GM10266 (cell line): ENCODE measurements at regions not wholly inside any gene's neighbourhood (a gene's known extent, or its start where the extent isn't known, plus 50 kb on each side); places are given as distances from the start of the nearest gene placed in this dataset.

Source experiments
- DNase-seq: peaks from one replicate; pipeline ENCODE4 v3.0.0; 2012; ENCODE audit errors: extremely low spot score
- TF ChIP-seq, protein P1 (sequence below): IDR thresholded peaks from 2 replicates; pipeline ENCODE4 v1.5.1; 2012; ENCODE audit warnings: mild to moderate bottlenecking, low read depth; ENCODE audit not compliant: control insufficient read depth, insufficient read depth; ENCODE audit errors: missing control alignments

DNA sequence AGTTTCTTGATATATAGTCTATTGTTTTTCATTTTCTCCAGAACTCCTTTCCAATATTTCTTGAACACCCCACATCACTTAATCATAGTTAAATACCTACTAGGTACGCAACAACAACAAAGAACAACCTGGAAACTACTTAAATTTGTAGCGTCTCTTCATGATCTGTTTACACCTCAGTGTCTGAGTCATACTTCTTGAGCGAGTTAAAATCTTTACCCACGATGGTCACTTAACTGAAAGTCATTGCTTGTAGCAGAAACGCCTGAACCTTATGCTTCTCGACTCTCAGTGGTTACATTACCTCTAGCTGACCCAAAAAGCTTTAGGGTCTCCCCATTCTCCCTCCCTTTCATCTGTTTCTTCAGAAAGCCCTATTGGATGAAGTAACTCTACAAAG is 131.3 kb downstream of the EN1 start:
- no peak for DNase-seq
- TF ChIP-seq, protein P1, sequence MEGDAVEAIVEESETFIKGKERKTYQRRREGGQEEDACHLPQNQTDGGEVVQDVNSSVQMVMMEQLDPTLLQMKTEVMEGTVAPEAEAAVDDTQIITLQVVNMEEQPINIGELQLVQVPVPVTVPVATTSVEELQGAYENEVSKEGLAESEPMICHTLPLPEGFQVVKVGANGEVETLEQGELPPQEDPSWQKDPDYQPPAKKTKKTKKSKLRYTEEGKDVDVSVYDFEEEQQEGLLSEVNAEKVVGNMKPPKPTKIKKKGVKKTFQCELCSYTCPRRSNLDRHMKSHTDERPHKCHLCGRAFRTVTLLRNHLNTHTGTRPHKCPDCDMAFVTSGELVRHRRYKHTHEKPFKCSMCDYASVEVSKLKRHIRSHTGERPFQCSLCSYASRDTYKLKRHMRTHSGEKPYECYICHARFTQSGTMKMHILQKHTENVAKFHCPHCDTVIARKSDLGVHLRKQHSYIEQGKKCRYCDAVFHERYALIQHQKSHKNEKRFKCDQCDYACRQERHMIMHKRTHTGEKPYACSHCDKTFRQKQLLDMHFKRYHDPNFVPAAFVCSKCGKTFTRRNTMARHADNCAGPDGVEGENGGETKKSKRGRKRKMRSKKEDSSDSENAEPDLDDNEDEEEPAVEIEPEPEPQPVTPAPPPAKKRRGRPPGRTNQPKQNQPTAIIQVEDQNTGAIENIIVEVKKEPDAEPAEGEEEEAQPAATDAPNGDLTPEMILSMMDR: no peak

DNA sequence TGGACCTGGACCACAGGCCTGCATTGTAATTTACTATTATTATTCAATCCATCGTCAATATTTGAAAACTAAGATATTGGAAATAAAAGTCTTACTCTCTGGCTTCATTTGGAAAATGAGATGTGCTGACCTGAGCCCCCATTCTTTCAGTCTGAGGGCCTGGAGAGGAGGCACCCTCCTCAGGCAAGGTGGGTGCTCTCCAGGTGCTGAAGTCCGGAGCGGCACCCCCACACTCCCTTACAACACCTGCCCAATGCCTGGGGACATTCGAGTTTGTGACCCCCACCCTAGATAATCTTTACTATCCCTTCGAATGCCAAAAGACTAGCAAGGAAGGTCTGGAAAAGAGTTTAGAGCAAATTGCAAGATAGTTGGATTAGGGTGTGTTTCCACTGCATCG is 133.3 kb downstream of the EN1 start:
- TF ChIP-seq, protein P1: no peak
- DNase-seq: no peak

DNA sequence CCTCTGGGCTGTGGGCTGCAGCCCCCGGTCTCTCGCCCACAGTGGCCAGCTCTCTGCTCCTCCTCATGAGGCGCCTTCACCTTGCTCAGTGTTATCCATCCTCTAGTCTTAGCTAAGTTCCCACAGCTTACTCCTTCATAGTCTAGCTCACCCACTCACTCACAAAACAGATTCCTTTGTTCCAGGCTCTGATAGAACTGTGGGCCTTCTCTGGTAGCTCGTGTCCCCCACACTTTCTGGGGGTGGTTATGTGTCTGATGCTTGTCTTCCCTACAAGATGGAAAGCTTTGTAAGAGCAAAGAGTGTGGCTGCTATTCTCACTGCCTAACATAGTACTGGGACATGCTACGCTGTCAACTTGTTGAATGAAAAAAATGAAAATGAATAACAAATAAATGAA is 135.8 kb downstream of the EN1 start:
- TF ChIP-seq, protein P1: no peak
- no peak for DNase-seq

DNA sequence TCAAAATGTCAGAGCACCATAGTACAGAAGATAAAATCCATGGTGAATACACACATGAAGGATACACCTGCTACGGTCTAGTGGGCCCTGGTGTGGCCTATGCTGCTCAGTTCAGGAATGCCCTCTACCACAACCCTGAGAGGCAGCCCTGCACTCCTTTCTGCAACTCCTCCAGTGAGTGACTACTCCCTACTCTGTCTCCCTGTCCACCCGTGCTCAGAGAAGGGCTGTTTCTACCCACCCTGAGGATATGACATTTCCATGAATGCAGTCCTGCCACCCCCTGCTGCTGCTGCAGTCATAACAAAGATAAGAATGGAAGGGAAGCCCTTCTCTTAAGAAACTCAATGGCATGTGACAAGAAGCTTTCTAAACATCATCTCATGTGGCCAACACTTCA is 137.0 kb downstream of the EN1 start:
- TF ChIP-seq, protein P1: no peak
- no peak for DNase-seq

DNA sequence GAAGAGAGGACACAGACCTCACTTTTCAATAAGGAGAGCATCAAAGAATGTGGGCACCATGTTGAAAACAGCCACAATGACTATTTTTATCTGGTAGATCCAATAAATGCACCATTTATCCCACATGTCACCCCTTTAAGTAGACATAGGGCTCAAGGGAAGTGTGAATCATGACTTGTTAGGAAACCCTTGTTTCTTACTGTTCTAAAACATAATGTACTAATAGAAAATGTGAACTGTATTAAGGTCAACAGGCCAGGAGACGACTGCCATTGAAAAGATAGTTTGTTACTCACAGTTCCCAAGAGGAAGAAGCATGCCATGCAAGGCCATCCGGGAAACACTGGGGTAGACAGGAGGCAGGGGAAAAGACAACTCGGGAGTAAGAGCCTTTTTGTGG is 137.7 kb downstream of the EN1 start:
- TF ChIP-seq, protein P1: no peak
- no peak for DNase-seq

DNA sequence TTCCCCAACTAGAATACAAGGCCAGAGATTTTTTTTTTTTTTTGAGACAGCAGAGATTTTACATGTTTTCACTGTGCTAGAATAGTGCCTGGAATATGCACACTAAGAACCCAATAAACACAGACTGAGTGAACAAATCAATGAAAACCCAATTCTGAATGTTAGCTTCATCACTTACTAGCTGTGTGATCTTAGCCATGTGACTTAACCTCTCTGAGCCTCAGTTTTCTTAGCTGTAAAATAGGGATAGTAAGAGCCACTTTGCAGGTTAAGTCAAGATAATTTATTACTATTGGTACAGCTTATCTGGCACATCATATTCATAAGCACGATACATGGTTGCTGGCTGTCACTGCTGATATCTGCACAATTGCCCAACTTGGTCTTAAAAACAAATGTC is 140.6 kb downstream of the EN1 start:
- TF ChIP-seq, protein P1: no peak
- no peak for DNase-seq

DNA sequence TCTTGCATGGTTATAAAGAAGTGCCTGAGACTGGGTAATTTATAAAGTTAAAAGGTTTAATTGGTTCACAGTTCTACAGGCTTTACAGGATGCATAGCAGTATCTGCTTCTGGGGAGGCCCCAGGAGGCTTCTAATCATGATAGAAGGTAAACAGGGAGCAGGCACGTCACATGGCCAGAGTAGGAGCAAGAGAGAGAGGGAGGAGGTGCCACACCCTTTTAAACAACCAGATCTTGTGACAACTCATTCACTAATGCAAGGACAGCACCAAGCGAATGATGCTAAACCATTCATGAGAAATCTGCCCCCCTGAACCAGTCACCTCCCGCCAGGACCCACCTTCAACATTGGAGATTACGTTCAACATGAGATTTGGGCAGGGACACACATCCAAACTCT is 141.1 kb downstream of the EN1 start:
- TF ChIP-seq, protein P1: no peak

More for the DNA sequence above, 141.1 kb downstream of the EN1 start:
- DNase-seq: no peak
